Kidney capillary endothelial cell (primary cell): ENCODE measurements at regions not wholly inside any gene's neighbourhood (a gene's known extent, or its start where the extent isn't known, plus 50 kb on each side); places are given as distances from the start of the nearest gene placed in this dataset.
"Not testable (repeated sequence)": the region's sequence is repeated elsewhere in the genome, so short reads cannot be mapped to it uniquely, and the experiment has no call there.

Source experiments
- DNase-seq: peaks from one replicate; pipeline ENCODE4 v3.0.0-alpha.2; 2018; ENCODE audit warnings: low spot score

DNA sequence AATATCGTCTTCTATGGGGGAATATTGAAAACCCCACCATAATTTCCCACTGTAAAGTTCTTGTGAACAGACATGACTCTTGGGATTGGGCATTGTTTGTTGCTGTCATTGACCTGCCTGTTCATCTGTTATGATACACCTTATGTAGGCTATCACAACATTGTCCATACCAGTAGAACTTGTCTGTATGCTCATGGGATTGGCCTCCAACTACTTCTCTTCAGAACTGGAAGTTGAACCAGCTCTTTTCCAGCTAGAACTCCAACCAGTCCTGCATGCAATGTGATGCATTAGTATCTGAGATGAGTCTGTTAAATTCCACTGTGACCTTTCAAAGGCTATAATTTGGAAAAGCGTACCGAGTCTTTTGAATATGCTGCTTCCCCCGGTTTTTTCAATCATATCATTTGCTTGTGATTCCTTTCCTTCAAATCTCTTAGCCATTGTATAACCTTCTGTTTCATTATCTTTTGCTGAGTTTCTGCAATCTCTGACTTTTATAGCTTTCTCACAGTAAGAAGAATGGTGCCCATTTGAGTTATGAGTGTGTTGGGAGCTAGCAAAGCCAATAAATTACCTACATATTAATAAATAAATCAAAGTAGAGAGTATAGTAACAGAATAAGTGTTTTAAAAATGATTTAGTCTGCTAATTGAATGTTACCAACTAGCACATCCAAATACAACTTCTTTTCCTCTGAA lies 101.9 kb downstream of the PLK2 start:
- no peak for DNase-seq

DNA sequence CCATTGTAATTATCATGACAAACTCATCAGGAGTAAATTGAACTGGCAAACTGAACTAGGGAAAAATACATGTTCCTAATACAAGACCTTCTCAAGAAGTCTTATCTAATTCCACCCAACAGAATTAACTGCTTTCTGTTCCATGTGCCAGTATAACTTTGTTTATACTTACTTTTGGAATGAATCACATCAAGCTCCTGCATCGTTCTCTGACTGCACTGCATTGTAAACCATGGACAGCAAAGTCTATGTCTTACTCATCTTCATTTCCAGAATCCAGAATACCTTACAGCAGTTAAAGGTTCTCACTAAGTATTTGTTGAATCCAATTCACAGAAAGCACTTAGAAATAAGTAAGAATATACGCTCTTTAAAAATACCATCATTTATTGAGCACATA lies 102.8 kb downstream of the PLK2 start:
- no peak for DNase-seq

GRCh38 chr5:58356662-58357061 lies 103.2 kb downstream of the PLK2 start:
- DNase-seq: no peak

DNA sequence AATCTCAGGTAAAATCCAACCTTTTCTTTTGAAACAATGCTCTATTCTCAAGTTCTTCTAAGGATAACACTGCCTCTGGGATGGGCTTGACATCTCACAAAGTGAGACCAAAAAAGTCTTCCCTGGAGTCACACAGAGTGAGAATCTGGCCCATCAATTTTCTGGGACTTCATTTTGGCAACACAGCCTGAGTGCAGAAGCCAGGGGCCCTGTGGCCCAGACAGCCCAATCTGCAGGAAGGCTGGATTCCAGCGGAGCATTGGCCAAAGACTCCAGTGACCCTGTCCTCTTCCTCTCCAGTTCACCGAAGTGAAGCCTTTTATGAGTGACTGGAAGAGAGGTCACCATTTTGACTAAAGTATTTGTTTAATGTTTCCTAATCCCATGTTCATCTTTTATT lies 105.1 kb downstream of the PLK2 start:
- DNase-seq: no peak

GRCh38 chr5:58353992-58354391 lies 105.9 kb downstream of the PLK2 start:
- no peak for DNase-seq

DNA sequence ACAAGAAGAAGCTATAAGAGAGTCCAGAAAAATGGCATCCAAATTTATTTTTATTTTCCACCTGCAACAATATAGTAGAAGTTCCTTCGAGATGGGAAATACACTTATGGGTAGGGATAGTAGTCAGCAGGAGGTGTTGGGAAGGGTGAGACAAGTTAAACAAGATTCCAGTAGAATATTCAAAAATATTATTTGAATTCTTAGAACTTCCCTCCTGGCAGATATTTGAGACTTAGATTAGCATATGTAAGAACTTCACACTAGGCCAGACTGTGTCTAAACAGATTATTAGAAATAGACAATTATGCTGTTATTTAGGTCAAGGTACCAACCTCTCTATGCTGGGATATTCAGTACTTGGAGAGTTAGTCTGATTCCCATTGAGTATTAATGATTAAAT lies 108.7 kb downstream of the PLK2 start:
- DNase-seq: no peak

GRCh38 chr5:58348996-58349728 lies 110.7 kb downstream of the PLK2 start:
- DNase-seq: no peak

DNA sequence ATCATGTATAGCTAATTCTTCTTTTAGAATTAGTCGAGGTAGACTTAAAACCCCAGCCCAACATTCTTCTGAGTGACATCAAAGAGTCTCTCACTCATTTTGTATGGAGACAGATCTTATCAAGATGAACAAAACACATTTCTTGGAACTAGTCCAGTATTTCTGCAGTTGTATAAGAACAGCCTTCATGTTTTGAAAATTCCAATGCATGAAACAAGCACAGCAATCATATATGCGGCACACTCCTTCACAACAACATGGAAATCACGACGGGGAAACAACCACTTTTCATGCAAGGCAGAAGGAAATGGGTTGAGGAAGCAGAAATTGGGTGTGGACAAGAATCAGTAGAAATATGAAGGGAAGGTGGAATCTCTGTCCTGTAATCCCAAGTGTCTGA lies 113.8 kb downstream of the PLK2 start:
- no peak for DNase-seq

DNA sequence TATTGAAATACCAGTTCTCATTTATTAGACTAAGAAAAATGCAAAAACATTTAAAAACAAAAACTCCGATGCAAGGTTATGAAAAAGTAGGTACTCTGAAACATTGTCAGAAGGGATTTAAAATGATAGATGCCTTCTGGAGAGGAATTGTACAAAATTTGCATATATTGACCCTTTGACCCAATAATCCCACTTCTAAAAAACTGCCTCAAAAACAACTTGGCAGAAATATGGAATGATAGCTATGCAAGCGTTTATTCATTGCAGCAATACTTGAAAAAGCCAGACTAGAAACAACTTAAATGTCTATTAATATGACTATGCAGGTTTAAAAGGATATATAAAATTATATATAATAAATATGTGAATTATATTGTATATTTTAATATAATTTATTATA lies 118.4 kb downstream of the PLK2 start:
- DNase-seq: no peak

DNA sequence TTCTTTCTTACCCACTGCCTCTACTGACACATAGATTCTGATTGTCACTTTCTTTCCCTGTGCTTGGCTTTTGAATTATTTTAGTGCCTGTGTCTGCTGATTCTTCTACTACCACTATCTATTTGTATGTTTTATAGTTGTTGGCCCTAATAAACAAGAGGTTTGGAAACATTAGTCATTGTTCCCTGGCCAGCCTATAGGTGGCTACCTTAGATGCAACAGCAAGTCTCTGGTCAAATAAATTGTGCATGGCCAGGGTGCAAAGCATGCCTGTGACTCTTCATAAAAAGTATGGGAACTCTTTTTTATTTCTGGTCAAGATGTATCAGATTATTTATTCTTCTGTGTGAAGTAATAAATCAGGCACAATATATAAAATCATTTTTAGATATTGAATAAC lies 124.4 kb downstream of the PLK2 start:
- DNase-seq: no peak

DNA sequence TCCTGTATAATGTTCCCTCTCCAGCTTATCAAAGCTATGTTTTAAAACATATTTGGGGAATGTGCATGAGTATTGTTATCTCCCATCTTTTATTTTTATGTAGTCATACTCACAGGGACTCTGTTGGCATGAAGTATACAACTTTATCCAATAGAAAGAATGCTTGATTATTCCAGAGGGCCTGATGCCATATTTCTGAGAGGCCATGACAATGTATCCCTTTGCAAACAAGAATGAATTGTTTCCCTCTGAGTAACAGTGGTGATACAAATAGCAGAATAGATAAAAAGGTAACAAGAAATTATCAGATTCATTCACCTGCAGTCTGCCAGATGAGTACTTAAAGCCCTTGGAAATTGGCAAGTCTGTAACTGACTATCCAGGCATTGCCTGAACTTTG lies 125.9 kb downstream of the PLK2 start:
- DNase-seq: no peak

- no peak for DNase-seq
Measured at GRCh38 chr5:58330781-58331180, 129.1 kb downstream of the PLK2 start.

GRCh38 chr5:58327289-58327688 lies 132.6 kb downstream of the PLK2 start:
- DNase-seq: no peak

- no peak for DNase-seq
Measured at GRCh38 chr5:58326022-58326421, 133.9 kb downstream of the PLK2 start.

GRCh38 chr5:58322453-58322852 lies 137.4 kb downstream of the PLK2 start:
- peak; percentile 22 for DNase-seq

DNA sequence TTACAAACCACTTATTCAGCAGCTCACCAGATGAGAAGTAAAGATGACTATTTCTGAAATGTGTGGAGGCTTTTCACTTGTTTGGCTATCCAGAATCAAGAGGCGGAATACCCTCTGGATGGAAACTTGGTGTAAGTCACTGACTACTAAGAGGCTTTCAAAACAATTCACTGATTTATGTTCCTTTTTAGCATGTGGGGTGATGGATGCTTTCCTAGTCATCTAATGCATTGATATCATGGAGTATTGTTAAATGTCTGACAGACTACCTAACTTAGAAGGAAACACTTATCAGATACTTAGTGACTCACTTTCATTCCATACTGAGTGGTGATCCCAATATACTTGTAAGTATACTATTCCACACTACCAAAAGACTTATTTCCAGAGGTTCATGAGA lies 141.4 kb downstream of the PLK2 start:
- DNase-seq: peak; percentile 55

DNA sequence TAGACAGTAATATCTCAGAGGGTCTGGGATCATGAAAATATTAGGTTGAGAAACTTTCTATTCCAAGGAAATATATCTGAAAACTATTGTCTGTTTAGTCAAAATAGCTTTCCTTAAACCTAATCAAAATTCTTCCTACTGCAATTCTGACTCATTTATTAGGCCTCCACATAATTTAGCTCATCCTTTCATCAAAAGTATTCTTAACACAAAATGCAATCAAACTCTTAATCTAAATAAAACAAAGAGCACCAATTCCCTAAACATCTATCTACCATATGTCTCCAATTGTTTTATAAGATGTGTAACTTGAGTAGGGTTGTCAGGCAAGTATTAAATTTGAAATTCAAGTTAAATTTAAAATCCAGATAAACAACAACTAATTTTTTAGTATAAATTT lies 142.1 kb downstream of the PLK2 start:
- DNase-seq: no peak

DNA sequence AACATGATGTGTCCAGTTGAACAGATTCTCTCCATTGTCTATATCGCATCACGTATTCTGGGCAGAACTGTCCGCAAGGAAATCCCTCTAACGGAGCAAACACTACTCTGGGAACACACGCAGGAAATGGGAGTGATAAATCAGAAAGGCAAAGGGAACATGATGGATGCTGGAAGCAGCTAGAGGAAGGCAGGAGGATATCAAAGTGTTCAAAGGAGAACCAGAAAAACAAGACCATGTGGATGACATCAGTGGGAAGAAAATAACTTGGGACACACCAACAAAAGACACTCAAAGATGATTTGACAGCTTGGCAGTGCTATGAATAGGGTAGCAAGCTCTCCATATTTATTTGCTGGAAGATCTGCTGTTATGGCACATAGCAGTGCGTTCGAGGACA lies 142.9 kb downstream of the PLK2 start:
- DNase-seq: peak; percentile 53

GRCh38 chr5:58315794-58316193 lies 144.1 kb downstream of the PLK2 start:
- no peak for DNase-seq

DNA sequence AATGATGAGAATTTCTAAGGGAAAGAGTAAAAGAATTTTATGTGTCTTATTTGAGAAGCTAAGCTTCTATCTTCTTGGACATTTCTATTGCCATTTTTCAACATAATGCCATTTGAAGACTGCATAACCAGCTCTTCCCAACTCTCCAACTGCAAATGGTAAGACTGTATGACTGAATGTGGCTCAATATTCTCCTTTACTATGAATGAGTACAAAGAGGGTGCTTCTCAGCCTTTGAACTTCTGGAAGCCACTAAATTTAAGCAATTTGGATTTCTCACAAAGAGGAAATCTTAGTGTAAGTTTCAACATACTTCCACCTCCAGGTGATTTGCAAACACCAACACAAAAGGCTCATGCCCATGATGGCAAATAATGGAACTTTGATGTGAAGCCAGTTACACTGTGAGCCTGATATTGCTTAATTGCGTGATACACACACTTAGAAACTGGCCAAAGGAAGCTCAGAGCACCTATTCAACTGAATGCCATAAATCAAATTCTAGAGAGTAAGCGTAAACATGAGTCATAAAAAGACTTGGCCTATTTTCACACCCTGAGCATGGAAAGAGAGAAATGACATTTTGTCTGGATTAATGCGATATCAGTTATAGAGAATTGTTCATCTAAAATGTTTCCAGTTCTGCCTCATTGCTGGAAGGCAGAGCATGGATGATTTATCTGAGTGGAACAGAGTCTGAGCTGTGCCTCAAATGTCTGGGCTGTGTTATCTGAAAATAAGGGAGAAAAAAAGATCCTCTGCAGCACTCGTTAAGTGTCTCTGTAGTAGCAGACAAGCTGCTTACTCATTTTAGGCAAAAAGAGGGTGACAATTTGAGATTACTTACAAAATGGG lies 145.3 kb downstream of the PLK2 start:
- DNase-seq: peak; percentile 71

DNA sequence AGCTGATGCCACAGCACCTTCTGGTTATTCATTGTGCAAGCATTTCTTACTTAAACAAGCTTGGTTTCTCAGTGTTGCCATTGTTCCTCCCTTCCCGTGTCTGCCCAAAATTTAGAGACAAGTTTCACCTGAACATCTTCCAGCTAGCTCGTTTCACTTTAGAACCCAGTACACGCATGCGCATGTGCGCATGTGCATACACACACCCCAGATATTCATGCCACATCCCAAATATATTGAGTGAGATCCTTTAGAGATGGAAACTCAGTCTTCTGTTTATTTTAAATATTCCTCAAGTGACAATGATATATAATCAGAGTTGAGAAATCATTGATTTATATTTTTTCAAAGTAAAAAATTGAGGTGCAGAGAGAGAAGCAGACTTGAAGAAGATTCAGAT lies 147.6 kb downstream of the PLK2 start:
- DNase-seq: no peak

DNA sequence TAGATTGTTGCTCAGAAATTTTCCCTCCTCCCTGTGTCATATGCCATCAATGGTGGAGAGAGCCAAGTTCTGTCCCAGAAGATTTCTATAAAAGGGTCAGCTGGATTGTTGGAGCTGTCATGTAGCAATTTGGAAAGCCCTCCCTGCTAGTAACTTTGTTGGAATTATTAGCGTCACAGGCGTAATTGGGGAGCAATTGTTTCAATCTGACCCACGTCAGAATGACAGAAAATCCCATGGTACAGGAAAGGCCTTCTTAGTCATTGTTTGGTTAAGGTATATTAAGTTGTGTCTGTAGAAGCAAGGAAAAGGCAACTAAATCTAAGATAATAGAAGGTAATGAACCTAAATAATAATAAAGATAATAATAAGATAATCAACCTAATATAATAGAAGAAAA lies 148.4 kb downstream of the PLK2 start:
- no peak for DNase-seq

- not testable (repeated sequence) for DNase-seq
Measured at GRCh38 chr5:58308384-58308783, 151.5 kb downstream of the PLK2 start.
